CD1c-positive myeloid dendritic cell (primary cell): ENCODE measurements at regions not wholly inside any gene's neighbourhood (a gene's known extent, or its start where the extent isn't known, plus 50 kb on each side); places are given as distances from the start of the nearest gene placed in this dataset.
"Not testable (repeated sequence)": the region's sequence is repeated elsewhere in the genome, so short reads cannot be mapped to it uniquely, and the experiment has no call there.

Experiments used
- DNase-seq: peaks from one replicate; pipeline ENCODE4 v3.0.0-alpha.2; 2016; ENCODE audit errors: extremely low spot score

- no peak for DNase-seq
Measured at GRCh38 chr15:53213336-53213735, 423.2 kb upstream of the ONECUT1 start.

GRCh38 chr15:53212785-53213184 is 422.6 kb upstream of the ONECUT1 start:
- DNase-seq, result no peak

DNA sequence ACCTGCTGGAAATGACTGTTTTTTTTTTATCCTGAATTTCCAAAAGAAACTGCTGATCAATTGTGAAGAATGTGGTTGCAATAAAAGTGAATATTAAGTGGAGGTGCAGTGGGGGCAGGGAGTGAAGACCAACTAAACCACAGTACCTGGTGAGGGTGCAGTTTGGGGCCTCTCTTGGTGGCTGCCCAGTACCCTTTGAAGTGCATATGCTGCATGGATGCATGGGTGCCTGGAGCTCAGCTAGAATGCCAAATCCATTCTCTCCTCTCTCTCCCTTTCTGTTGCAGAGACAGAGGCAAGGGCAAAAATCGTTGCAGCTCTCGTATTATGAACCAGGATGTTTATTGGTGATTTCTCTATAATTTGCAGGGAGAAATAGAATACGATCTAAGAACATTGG is 420.5 kb upstream of the ONECUT1 start:
- no peak for DNase-seq

GRCh38 chr15:53209396-53210042 is 419.4 kb upstream of the ONECUT1 start:
- DNase-seq, result no peak

DNA sequence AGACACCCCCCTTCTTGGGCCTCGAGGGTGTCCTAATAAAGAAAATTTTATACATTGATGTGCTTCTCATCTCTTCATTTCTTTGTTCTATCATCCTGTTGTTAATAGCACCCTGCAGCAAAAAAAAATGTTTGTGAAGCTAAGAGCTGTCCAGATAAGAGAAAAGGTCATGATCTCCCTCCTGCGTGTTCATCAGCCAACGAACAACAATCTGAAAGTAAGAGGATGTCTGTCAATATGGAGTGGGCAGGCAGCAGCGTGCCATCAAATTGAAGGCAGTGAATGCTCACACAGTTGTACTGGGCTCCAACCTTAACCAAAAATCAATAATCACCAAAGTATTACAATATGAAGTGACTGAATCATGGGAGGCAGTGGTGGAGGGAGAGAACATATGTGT is 418.6 kb upstream of the ONECUT1 start:
- DNase-seq, result no peak

DNA sequence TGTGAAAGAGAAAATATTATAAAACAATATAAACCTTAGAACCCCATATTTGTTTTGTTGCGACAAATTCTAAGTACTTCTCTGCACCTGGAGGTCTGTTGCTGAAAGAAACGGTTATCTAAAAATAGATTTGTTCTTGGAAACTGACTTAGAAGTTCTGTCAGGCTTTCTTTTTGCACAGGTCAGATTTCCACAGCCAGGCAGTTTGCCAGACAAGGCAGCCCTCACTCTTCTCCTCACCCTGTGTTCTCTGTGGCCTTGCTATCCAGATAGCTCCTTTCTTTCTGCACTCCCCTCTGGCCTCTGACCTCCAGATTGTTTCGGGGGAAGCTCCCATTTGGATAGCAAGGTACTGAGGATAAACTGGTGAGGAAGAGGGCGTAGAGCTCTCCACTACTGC is 413.3 kb upstream of the ONECUT1 start:
- no peak for DNase-seq

GRCh38 chr15:53202876-53203275 is 412.7 kb upstream of the ONECUT1 start:
- no peak for DNase-seq

DNA sequence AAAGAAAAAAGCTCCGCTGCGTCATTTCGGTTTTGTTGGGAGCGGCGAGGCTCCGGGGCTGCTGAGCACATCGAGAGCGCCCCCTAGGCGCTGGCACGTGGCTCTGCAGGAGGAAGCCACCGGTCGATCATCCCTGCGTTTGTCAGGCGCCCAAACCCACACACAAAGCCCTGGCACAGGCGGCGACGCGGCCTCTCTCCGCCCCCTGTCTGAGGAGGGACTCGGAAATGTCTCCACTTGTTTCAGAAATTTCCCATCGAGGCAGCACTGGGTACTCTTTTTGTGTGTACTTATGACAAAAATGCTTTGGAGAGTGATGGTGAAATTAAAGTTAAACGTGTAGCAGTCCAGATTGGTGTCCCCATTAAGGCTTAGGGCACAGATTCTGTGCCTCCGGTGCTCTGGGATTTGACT is 407.3 kb upstream of the ONECUT1 start:
- peak; percentile 60 for DNase-seq

GRCh38 chr15:53196788-53197187 is 406.7 kb upstream of the ONECUT1 start:
- no peak for DNase-seq

- DNase-seq, result no peak
Measured at GRCh38 chr15:53196242-53196641, 406.1 kb upstream of the ONECUT1 start.

GRCh38 chr15:53193149-53193548 is 403.0 kb upstream of the ONECUT1 start:
- no peak for DNase-seq

DNA sequence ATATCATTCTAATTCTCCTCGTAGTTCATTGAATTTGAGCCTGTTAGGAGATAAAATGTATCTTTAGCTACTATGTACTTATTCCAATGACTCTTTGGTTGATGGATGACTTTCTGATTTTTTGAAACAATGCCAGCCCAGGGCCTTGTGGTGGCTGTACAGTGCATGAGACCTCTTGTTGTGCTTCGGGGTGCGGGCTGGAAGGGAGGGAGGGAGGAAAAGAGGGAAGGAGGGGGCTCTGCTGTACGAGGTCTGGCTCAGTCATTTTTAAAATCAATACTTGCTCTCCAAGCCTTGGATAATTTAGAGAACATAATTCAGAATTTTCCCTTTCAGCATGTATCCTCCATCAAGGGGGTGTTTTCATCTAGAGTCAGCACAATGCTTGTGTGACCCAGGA is 399.7 kb upstream of the ONECUT1 start:
- no peak for DNase-seq

- DNase-seq, result not testable (repeated sequence)
Measured at GRCh38 chr15:53183449-53183848, 393.3 kb upstream of the ONECUT1 start.

DNA sequence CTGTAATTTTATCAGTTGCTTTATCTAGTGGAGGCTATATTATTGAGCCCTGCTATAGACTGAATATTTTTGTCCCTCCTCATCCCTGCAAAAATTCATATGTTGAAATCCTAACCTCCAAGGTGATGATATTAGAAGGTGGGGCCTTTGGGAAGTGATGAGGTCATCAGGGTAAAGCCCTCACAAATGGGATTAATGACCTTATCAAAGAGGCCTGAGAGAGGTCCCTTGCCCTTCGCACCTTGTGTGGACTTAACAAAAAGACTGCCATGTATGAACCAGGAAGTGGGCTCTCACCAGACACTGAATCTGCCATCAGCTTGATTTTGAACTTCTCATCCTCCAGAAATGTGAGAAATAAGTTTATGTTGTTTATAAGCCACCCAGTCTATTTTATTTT is 381.4 kb upstream of the ONECUT1 start:
- no peak for DNase-seq

DNA sequence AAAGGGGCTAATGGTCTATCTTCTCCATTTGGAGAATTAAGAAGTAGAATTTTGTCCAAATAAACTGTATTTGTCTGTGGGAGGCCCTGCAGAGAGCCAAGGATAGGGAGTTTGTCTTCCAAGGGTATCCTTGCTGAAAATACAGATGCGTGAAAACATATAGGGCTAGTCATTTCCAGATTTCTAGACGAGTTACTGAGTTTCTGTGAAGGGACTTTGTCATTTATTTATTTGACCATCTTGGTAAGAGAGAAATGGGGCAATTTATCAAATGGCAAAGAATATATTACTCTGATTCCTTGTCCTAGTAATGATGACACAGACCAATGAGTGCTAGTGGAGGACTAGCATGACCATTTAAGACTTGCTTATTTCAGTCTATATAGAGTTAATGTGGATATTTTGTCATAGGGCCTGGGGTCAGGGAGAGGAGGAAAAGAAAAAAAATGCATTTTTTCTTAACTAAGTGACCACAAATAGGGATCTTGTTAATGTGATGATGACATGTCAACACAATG is 376.6 kb upstream of the ONECUT1 start:
- DNase-seq, result no peak

DNA sequence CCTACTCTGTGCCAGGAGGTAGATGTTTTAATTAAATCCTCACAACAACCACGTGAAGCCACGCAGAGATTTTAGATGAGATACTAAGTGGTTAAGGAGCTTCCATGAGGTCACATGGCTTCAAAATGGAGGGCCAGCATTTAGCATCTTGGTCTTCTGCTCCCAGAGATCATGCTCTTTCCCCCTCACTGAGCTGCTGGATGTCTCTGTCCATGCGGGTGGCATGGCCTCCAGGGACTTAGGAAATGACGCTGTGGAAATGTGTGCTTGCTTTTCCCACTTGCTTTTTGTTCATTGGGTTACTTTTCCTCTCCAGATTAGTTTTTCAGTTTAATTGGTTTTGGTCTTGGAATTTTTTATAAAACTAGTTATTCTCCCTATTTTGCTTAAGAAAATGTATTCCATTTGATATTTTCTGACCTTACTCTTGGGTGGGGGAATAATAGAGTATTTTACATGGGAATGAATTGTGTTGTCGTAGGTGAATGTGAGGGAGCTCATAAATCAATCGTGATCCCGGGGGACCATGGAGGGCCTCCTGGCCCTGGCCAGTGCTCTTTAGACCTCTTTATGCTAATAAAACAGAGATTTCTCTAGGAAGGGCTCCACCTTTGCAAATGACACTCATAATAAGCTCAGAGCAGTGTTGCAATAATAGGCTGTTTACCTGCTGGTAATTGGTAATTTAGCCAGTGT is 376.0 kb upstream of the ONECUT1 start:
- no peak for DNase-seq

DNA sequence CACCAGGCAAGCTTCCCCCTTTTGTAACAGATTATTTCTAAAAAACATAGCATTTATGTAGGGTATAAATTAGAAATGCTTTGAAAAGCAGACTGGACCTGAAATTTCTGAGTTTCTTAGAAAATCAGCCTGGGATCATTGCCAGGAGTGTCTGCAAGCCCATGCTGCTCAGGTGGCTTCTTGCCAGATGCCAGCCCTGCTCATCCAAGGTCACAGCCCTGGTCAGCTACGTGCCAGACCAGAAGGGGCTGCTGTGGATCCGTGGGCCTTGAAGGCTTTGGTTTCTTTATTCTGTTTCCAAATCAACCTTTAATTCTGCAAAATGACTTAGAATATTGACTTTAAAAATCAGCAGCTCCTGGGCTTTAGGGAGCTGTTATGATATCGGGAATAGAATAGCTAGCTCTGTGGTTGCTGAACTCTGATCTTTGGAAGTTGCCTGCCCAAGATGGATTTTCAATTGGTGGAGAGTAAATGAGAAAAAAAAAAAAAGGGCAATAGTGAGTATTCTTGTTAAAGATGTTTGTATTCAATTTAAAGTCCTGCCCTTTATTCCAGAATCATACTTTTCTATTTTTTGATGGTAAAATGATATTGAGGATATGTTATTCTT is 370.1 kb upstream of the ONECUT1 start:
- no peak for DNase-seq

GRCh38 chr15:53159458-53159857 is 369.3 kb upstream of the ONECUT1 start:
- DNase-seq, result no peak

DNA sequence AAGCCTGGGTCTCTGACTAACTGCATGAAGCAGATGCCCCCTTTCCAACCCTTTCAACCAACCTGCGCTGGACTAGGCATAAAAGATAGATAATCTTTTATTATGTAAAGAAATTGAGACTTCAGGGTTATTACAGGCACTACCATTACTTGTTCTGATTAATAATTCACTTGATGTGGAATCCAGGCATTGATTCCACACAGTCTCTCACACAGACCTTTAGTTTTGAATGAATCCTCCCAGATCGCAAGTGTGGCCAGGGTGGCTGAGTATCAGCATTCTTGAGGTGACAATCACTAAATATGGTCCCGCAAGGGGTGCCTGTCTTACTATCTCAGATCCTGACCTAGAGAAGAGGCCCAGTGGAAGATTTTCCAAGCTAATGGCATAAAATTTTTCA is 368.9 kb upstream of the ONECUT1 start:
- DNase-seq, result no peak

GRCh38 chr15:53133255-53133850 is 343.2 kb upstream of the ONECUT1 start:
- no peak for DNase-seq

DNA sequence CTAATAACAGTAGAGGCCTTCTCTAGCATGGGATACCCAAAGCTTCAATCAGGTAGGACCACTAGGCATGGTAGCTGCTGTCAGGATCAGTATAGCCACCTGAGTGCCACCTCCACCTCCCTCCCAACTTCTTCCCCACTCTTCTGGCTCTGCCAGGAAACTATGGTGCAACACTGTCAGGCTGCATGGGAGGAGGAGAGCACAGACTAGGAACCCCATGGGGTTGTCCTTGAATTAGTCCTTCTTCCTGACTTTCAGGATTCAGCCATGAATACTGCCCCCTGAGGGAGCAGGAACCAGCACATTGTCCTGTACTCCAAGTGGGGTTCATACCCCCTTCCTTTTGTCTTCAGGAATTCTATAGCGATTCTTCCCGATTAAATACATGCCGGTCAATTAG is 340.8 kb upstream of the ONECUT1 start:
- no peak for DNase-seq

- DNase-seq, result no peak
Measured at GRCh38 chr15:53129121-53129904, 339.2 kb upstream of the ONECUT1 start.
